Hepatocyte (in vitro differentiated cells): ENCODE measurements at regions not wholly inside any gene's neighbourhood (a gene's known extent, or its start where the extent isn't known, plus 50 kb on each side); places are given as distances from the start of the nearest gene placed in this dataset.

ENCODE experiments used
- CTCF ChIP-seq: fragments of 200-600 bp; sonication (generic); IDR thresholded peaks from 2 replicates; pipeline ENCODE4 v1.5.1; 2016; ENCODE audit warnings: antibody characterized with exemption, mild to moderate bottlenecking; ENCODE audit not compliant: poor library complexity
- EZH2 ChIP-seq: fragments of 200-600 bp; sonication (generic); IDR thresholded peaks from 2 replicates; pipeline ENCODE4 v1.6.1; 2016; ENCODE audit warnings: antibody characterized with exemption, mild to moderate bottlenecking, borderline replicate concordance
- EZH2phosphoT487 ChIP-seq: fragments of 200-600 bp; sonication (generic); IDR thresholded peaks from one replicate; pipeline ENCODE4 v1.6.1; 2018; ENCODE audit warnings: antibody characterized with exemption, mild to moderate bottlenecking, low read depth, moderate library complexity; ENCODE audit not compliant: unreplicated experiment, severe bottlenecking

GRCh38 chr7:16338065-16338464 is 83.3 kb downstream of the CRPPA start:
- TF ChIP-seq CTCF, result no peak
- no peak for TF ChIP-seq EZH2
- no peak for TF ChIP-seq EZH2phosphoT487
